ENCODE measurements at regions not wholly inside any gene's neighbourhood (a gene's known extent, or its start where the extent isn't known, plus 50 kb on each side); places are given as distances from the start of the nearest gene placed in this dataset.
"Not testable (repeated sequence)": the region's sequence is repeated elsewhere in the genome, so short reads cannot be mapped to it uniquely, and the experiment has no call there.

- TF ChIP-seq, protein P1, sequence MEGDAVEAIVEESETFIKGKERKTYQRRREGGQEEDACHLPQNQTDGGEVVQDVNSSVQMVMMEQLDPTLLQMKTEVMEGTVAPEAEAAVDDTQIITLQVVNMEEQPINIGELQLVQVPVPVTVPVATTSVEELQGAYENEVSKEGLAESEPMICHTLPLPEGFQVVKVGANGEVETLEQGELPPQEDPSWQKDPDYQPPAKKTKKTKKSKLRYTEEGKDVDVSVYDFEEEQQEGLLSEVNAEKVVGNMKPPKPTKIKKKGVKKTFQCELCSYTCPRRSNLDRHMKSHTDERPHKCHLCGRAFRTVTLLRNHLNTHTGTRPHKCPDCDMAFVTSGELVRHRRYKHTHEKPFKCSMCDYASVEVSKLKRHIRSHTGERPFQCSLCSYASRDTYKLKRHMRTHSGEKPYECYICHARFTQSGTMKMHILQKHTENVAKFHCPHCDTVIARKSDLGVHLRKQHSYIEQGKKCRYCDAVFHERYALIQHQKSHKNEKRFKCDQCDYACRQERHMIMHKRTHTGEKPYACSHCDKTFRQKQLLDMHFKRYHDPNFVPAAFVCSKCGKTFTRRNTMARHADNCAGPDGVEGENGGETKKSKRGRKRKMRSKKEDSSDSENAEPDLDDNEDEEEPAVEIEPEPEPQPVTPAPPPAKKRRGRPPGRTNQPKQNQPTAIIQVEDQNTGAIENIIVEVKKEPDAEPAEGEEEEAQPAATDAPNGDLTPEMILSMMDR (IDR thresholded peaks at IDR 0.05; ENCODE audit: borderline replicate concordance, extremely low read depth, low read length, poor library complexity, severe bottlenecking) = not testable (repeated sequence)
- TF ChIP-seq EZH2 (IDR thresholded peaks at IDR 0.05; ENCODE audit: borderline replicate concordance, low read depth, low read length, severe bottlenecking) = not testable (repeated sequence)
Observed at GRCh38 chr1:120238867-120239266, 62.5 kb upstream of the SEC22B start.
